Epithelial cell of esophagus (primary cell): ENCODE measurements at regions not wholly inside any gene's neighbourhood (a gene's known extent, or its start where the extent isn't known, plus 50 kb on each side); places are given as distances from the start of the nearest gene placed in this dataset.

Experiments
- DNase-seq: peaks from one replicate; pipeline ENCODE4 v3.0.0; 2010; ENCODE audit warnings: low read depth
- H3K4me3 ChIP-seq: 2 replicates; pipeline ENCODE4 v1.5.1; 2011; ENCODE audit warnings: mild to moderate bottlenecking, low read length, control low read depth
- TF ChIP-seq, protein P1 (sequence below): IDR thresholded peaks from 2 replicates; pipeline ENCODE4 v1.5.1; 2011; ENCODE audit warnings: low read depth, mild to moderate bottlenecking, low read length, control low read depth, inconsistent platforms; ENCODE audit not compliant: insufficient read depth; ENCODE audit errors: missing control alignments

DNA sequence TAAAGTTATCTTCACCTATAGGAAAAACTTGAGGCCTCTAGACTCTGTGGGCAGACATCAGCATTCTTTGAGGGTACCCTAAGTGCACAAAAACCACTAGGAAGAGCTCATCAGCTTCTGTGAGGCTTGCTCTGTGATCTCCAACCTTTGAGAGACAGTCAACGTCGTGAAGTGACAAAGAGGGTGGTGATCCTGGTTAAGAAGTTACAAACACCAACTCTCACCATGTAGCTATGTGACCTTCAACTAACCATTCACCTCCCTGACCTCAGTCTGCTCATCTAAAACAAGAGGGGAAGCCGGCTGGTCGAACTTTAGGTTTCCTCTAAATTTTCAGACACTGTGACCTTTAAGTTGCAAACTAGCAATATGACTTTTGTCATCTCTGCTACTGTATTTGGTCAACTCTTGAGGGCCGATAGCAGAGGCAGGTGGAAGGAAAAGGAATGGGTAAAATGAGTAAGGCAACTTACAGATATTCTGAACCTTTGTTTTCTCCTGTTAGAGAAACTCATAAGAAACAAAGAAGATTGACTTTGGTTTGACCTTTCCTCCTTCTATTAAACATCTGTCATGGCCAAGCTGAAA lies 103.2 kb upstream of the PARP11 start:
- no peak for DNase-seq
- no peak overlapping the region for H3K4me3 ChIP-seq
- TF ChIP-seq, protein P1, sequence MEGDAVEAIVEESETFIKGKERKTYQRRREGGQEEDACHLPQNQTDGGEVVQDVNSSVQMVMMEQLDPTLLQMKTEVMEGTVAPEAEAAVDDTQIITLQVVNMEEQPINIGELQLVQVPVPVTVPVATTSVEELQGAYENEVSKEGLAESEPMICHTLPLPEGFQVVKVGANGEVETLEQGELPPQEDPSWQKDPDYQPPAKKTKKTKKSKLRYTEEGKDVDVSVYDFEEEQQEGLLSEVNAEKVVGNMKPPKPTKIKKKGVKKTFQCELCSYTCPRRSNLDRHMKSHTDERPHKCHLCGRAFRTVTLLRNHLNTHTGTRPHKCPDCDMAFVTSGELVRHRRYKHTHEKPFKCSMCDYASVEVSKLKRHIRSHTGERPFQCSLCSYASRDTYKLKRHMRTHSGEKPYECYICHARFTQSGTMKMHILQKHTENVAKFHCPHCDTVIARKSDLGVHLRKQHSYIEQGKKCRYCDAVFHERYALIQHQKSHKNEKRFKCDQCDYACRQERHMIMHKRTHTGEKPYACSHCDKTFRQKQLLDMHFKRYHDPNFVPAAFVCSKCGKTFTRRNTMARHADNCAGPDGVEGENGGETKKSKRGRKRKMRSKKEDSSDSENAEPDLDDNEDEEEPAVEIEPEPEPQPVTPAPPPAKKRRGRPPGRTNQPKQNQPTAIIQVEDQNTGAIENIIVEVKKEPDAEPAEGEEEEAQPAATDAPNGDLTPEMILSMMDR, result no peak

DNA sequence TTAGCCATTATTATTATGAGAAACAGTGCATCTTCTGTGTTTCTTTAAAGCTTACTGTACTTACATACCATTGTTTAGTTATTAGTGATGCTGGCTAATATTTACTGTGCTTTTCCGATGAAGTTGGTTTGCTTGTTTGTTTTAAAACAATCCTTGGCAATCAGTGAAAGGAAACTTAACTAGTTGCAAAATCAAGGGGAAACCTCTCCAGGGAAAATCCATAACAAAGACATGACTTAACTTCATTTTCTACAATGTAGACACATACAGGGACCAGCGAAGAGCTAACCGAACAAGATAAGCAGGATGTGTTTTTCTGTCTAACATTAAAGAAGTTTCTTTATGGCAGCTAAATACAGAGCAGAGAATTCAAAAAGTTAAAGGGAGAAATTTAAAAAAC lies 102.5 kb upstream of the PARP11 start:
- H3K4me3 ChIP-seq, result no peak overlapping the region
- TF ChIP-seq, protein P1, result no peak
- DNase-seq, result peak; percentile 15

DNA sequence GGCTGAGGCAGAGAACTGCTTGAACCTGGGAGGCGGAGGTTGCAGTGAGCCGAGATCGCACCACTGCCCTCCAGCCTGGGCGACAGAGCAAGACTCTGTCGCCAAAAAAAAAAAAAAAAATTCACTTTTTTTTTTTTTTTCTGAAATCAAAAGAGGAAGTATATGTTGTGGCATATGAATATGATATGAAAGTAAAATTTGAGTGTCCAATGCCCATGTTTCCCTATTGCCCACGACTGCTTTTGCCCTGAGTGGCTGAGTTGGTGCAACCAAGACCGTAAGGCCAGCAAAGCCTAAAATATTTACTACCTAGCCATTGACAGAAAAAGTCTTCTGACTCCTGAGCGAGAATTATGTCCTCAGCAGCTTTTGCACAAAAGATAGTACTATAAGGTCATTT lies 101.7 kb upstream of the PARP11 start:
- no peak overlapping the region for H3K4me3 ChIP-seq
- TF ChIP-seq, protein P1, result no peak
- no peak for DNase-seq

DNA sequence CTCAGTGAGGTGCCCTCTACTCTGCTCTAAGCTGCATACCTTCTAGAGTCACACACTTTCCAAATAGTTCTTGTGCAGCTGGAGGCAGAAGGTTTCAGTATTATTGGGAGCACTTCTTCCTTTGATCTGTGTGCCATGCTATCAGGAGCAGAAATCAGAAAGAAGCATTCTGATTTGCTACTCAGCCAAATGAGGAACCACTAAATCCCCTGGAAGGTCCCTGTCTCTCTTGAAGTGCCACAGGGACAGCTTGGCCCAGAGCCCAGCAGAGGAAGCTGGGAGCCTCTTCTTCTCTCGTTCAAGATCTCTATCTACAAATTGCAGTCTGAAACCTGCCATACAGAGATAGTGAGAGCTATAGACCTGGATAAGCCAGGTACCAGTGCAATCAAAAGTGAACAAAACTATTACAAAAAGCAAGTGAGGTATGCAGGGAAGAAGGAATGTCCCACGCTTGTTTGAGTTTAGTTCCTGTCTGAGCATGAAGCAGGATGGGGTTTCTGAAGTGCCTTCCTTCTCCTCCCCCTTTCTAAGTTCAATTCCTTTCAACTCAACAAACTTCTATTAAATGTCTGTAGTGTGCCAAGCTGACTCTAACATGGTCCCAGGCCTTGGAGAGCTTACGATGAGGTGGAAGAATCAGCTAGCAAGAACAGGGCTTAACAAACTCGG lies 100.9 kb upstream of the PARP11 start:
- H3K4me3 ChIP-seq, result no peak overlapping the region
- peak; percentile 15 for DNase-seq
- TF ChIP-seq, protein P1, result no peak

DNA sequence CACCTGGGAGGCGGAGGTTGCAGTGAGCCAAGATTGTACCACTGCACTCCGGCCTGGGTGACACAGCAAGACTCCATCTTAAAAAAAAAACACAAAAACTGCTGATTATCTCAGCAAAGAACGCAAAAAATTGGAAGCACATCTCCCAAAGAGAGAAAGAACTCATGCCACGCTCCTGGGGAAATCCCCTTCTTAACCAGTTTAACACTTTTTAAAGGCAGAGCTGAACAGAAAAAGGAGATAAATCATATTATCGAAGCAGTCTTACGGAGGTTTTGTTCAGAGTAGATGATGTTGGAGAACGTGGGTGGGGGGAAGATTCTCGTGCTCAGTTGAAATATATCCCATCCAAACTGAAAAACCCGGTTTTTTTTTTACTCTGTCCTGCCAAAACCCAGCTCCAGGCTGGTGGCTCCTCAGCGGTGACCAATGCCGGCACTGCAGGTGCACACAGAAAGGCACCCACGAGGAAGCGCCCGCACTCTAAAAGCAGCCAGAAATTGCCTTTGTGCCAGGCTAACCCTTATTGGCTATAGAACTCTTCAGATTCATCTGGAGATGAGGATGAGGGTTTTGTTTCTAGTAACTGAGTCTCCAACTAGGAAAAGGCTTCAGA lies 100.2 kb upstream of the PARP11 start:
- TF ChIP-seq, protein P1, result no peak
- DNase-seq, result no peak
- H3K4me3 ChIP-seq, result no peak overlapping the region

DNA sequence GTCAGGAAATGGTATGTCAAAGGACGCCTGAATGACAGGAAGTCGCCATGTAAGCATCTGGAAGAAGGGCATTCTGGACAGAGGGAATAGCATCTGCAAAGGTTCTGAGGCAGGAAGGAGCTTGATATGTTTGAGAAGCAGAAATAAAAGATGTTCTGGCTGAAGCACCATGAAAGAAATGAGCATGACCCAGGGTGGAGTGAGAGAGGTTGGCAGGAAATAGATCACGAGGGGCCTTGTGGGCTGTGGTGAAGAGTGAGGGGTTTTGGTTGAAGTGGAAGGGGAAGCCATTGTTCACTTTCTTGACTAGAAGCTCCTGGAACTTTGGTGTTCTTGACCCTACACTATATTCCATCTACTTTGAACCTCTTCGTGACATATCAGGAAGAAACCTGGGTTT lies 99.4 kb upstream of the PARP11 start:
- no peak overlapping the region for H3K4me3 ChIP-seq
- TF ChIP-seq, protein P1, result no peak
- no peak for DNase-seq

DNA sequence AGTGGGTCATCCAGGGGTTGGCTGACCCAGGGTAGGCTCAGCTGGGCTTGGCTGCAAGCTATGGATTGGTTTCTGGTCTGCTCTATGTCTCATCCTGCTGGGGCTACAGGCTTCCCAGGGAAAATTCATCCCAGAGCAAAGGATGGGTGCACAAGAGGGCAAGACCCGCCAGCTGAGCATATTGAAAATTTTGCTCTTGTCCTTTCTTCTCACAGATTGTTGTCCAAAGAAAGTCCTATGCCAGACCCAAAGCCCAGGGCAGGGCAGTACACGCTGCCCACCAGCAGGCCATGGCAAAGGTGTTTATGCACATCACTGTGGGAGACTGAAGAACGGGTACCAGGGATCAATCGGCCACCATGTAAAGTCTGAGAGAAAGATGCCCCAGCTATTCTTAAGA lies 95.3 kb upstream of the PARP11 start:
- H3K4me3 ChIP-seq, result no peak overlapping the region
- TF ChIP-seq, protein P1, result no peak
- no peak for DNase-seq
